CD14-positive monocyte (primary cell): ENCODE measurements at regions not wholly inside any gene's neighbourhood (a gene's known extent, or its start where the extent isn't known, plus 50 kb on each side); places are given as distances from the start of the nearest gene placed in this dataset.

ENCODE experiments used
- DNase-seq, 3 donors: peaks; one replicate each; pipeline ENCODE4 v3.0.0-alpha.2; 2011 to 2022
- H2AFZ ChIP-seq: 2 replicates; pipeline ENCODE4 v1.6.0; 2012; ENCODE audit warnings: mild to moderate bottlenecking, low read depth, low read length, inconsistent platforms; ENCODE audit not compliant: insufficient read depth, poor library complexity, severe bottlenecking
- H3K27ac ChIP-seq, 2 donors: 1 replicate in 1 of 2; 2 replicates in 1 of 2; pipeline ENCODE4 v1.5.1; 2012 to 2013; ENCODE audit warnings: low read length in 2 of 2, control low read depth in 1 of 2, inconsistent platforms in 1 of 2, low read depth in 1 of 2, mild to moderate bottlenecking in 1 of 2
- H3K27me3 ChIP-seq, 2 donors: one replicate each; pipeline versions ENCODE4 v1.6.0 to v1.6.1; 2011 to 2013; ENCODE audit warnings: low read length in 2 of 2; ENCODE audit not compliant: control insufficient read depth in 2 of 2, insufficient read depth in 2 of 2
- H3K36me3 ChIP-seq, 2 donors: replicated peaks in 1 of 2; 1 replicate in 1 of 2; 2 replicates in 1 of 2; pipeline versions ENCODE4 v1.5.1 to v1.6.1; 2012 to 2013; ENCODE audit warnings: low read length in 2 of 2, control low read depth in 1 of 2, inconsistent platforms in 1 of 2, mild to moderate bottlenecking in 1 of 2; ENCODE audit not compliant: insufficient read depth in 2 of 2, control insufficient read depth in 1 of 2
- H3K4me1 ChIP-seq, 2 donors: 1 replicate in 1 of 2; 2 replicates in 1 of 2; pipeline versions ENCODE4 v1.5.1 to v1.6.1; 2012 to 2013; ENCODE audit warnings: low read length in 2 of 2, control low read depth in 1 of 2, inconsistent platforms in 1 of 2, mild to moderate bottlenecking in 1 of 2, moderate library complexity in 1 of 2; ENCODE audit not compliant: insufficient read depth in 2 of 2, control insufficient read depth in 1 of 2
- H3K4me2 ChIP-seq: replicated peaks from 2 replicates; pipeline ENCODE3; 2012; ENCODE audit warnings: low read length, moderate library complexity, mild to moderate bottlenecking; ENCODE audit not compliant: poor library complexity, severe bottlenecking; ENCODE audit errors: extremely low read depth
- H3K4me3 ChIP-seq, 3 experiments: fragments of 200-600 bp in 1 of 3; sonication (generic) in 1 of 3; replicated peaks in 1 of 3; 1 replicate in 2 of 3; 2 replicates in 1 of 3; pipeline ENCODE4 v1.5.1; 2011 to 2013; ENCODE audit warnings: low read length in 3 of 3, mild to moderate bottlenecking in 3 of 3, control low read depth in 2 of 3, low read depth in 2 of 3, inconsistent platforms in 1 of 3, moderate library complexity in 1 of 3
- H3K79me2 ChIP-seq: 2 replicates; pipeline ENCODE4 v1.6.0; 2012; ENCODE audit warnings: mild to moderate bottlenecking, control low read depth, inconsistent platforms, low read length, moderate library complexity; ENCODE audit not compliant: insufficient read depth
- H3K9ac ChIP-seq: 2 replicates; pipeline ENCODE4 v1.6.0; 2017; ENCODE audit warnings: low read length, mild to moderate bottlenecking; ENCODE audit not compliant: insufficient read depth, poor library complexity, severe bottlenecking
- H3K9me3 ChIP-seq, 2 donors: replicated peaks in 1 of 2; 1 replicate in 1 of 2; 2 replicates in 1 of 2; pipeline versions ENCODE4 v1.5.1 to v1.6.1; 2012 to 2013; ENCODE audit warnings: low read length in 2 of 2, control low read depth in 1 of 2; ENCODE audit not compliant: control insufficient read depth in 1 of 2, insufficient read depth in 1 of 2
- H4K20me1 ChIP-seq: 2 replicates; pipeline ENCODE4 v1.6.0; 2012; ENCODE audit warnings: mild to moderate bottlenecking, low read length, control low read depth, moderate library complexity; ENCODE audit not compliant: insufficient read depth
- H3K27ac Mint-ChIP-seq, 7 donors: one replicate each; pipeline ENCODE4 v1.8.0; 2020; ENCODE audit warnings: mild to moderate bottlenecking in 7 of 7, mixed read lengths in 7 of 7, moderate library complexity in 6 of 7, inconsistent platforms in 2 of 7
- H3K27me3 Mint-ChIP-seq, 3 donors: one replicate each; pipeline ENCODE4 v1.8.0; 2021 to 2022; ENCODE audit warnings: low read depth in 3 of 3, mild to moderate bottlenecking in 3 of 3, mixed read lengths in 3 of 3, moderate library complexity in 3 of 3, inconsistent platforms in 1 of 3
- H3K36me3 Mint-ChIP-seq, 2 donors: one replicate each; pipeline ENCODE4 v1.8.0; 2020; ENCODE audit warnings: mixed read lengths in 2 of 2, inconsistent platforms in 1 of 2, mild to moderate bottlenecking in 1 of 2
- H3K4me1 Mint-ChIP-seq: one replicate; pipeline ENCODE4 v1.8.0; 2020; ENCODE audit warnings: mild to moderate bottlenecking, mixed read lengths
- H3K4me3 Mint-ChIP-seq, 2 donors: one replicate each; pipeline ENCODE4 v1.8.0; 2020; ENCODE audit warnings: mild to moderate bottlenecking in 2 of 2, mixed read lengths in 2 of 2, moderate library complexity in 1 of 2
- H3K9me3 Mint-ChIP-seq, 7 donors: one replicate each; pipeline ENCODE4 v1.8.0; 2020 to 2022; ENCODE audit warnings: mixed read lengths in 7 of 7, mild to moderate bottlenecking in 6 of 7, moderate library complexity in 6 of 7, inconsistent platforms in 2 of 7
- WGBS: methylation state at CpG from one replicate; pipeline ENCODE4 v1.1.5; 2013; ENCODE audit warnings: missing lambda C conversion rate; ENCODE audit not compliant: insufficient coverage; 5-methylcytosine and 5-hydroxymethylcytosine counted together
- intact Hi-C, 2 donors: fragments of 100-400 bp; cut with micrococcal nuclease; formaldehyde crosslinking; loops; one replicate each; pipeline versions ENCODE4 v1.15.0 to v1.15.1; 2023
- TF ChIP-seq, protein P1 (sequence below): fragments of 200-600 bp; IDR thresholded peaks from one replicate; pipeline ENCODE4 v1.8.0; 2022; ENCODE audit warnings: antibody characterized with exemption, mild to moderate bottlenecking

GRCh38 chr13:64643066-64643465 is 2587.1 kb downstream of the PCDH9 start:
- H3K27me3 ChIP-seq: no peaks in the 10 kb centered on the region
- no peaks in the 10 kb centered on the region for H3K79me2 ChIP-seq
- 65% methylated on average over 2 of the region's 2 CpGs for WGBS
- H3K4me1 Mint-ChIP-seq: no peaks in the 10 kb centered on the region
- H3K36me3 Mint-ChIP-seq: no peaks in the 10 kb centered on the region
- peaks cover 0 to 7% (median 3%) of the 10 kb centered on the region in 7 donors for H3K9me3 Mint-ChIP-seq
- H2AFZ ChIP-seq: no peak overlapping the region
- TF ChIP-seq, protein P1, sequence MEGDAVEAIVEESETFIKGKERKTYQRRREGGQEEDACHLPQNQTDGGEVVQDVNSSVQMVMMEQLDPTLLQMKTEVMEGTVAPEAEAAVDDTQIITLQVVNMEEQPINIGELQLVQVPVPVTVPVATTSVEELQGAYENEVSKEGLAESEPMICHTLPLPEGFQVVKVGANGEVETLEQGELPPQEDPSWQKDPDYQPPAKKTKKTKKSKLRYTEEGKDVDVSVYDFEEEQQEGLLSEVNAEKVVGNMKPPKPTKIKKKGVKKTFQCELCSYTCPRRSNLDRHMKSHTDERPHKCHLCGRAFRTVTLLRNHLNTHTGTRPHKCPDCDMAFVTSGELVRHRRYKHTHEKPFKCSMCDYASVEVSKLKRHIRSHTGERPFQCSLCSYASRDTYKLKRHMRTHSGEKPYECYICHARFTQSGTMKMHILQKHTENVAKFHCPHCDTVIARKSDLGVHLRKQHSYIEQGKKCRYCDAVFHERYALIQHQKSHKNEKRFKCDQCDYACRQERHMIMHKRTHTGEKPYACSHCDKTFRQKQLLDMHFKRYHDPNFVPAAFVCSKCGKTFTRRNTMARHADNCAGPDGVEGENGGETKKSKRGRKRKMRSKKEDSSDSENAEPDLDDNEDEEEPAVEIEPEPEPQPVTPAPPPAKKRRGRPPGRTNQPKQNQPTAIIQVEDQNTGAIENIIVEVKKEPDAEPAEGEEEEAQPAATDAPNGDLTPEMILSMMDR: no peak
- no peak overlapping the region for H3K4me2 ChIP-seq
- H3K36me3 ChIP-seq: no peaks in the 10 kb centered on the region
- no peak overlapping the region for H3K27ac ChIP-seq
- no peaks in the 10 kb centered on the region for H3K27me3 Mint-ChIP-seq
- no peaks in the 10 kb centered on the region for H4K20me1 ChIP-seq
- no peaks in the 10 kb centered on the region for H3K4me1 ChIP-seq
- peaks cover 6 to 16% of the 10 kb centered on the region in 2 donors for H3K9me3 ChIP-seq
- no peak overlapping the region for H3K4me3 ChIP-seq
- intact Hi-C loops: no loop called here
- DNase-seq: no peak
- no peak overlapping the region for H3K27ac Mint-ChIP-seq
- H3K4me3 Mint-ChIP-seq: no peak overlapping the region
- no peak overlapping the region for H3K9ac ChIP-seq

DNA sequence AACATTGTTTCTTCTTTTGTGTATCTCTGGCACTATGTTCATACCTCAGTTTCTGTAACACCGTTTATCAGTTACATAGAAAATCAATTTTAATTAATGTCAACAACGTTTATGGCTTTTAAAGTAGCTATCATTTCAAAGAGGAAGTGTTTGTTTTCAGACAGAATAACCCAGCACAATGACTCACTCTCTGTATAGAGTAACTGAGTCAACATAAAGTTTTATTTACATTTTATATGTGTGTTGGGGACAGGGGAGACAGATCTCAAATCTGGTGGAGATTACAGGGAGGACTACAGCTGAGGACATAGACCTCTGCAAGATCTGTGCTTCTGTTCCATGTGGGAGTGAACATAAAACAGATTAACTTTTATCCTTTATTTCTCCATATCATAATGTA is 2590.1 kb downstream of the PCDH9 start:
- H3K27ac ChIP-seq: no peak overlapping the region
- no peaks in the 10 kb centered on the region for H3K36me3 Mint-ChIP-seq
- no peak overlapping the region for H3K4me2 ChIP-seq
- no peak for DNase-seq
- no CpG with 5 or more reads among the region's 2 CpGs for WGBS
- H3K27me3 Mint-ChIP-seq: no peaks in the 10 kb centered on the region
- H2AFZ ChIP-seq: no peak overlapping the region
- no peaks in the 10 kb centered on the region for H3K36me3 ChIP-seq
- no peak overlapping the region for H3K9ac ChIP-seq
- no peaks in the 10 kb centered on the region for H3K4me1 ChIP-seq
- H3K9me3 Mint-ChIP-seq: peaks cover 0 to 4% (median 3%) of the 10 kb centered on the region in 7 donors
- no peaks in the 10 kb centered on the region for H3K79me2 ChIP-seq
- no peak overlapping the region for H3K4me3 ChIP-seq
- no peak overlapping the region for H3K27ac Mint-ChIP-seq
- H4K20me1 ChIP-seq: no peaks in the 10 kb centered on the region
- no peaks in the 10 kb centered on the region for H3K4me1 Mint-ChIP-seq
- no peak overlapping the region for H3K4me3 Mint-ChIP-seq
- no peaks in the 10 kb centered on the region for H3K27me3 ChIP-seq
- peaks cover 6 to 20% of the 10 kb centered on the region in 2 donors for H3K9me3 ChIP-seq
- intact Hi-C loops: no loop called here
- TF ChIP-seq, protein P1: no peak
